ENCODE measurements at regions not wholly inside any gene's neighbourhood (a gene's known extent, or its start where the extent isn't known, plus 50 kb on each side); places are given as distances from the start of the nearest gene placed in this dataset.

GRCh38 chr10:85145966-85146365 is 817.6 kb downstream of the CCSER2 start:
- FAIRE-seq (no peak), DNase-seq (no peak)
- Histone ChIP-seq H3K4me1 (ENCODE audit: control insufficient read depth in 2 of 3, insufficient read depth in 2 of 3, low read depth in 1 of 3, low read length in 3 of 3) (no peaks in the 10 kb centered on the region), H3K4me3 (ENCODE audit: low read length in 3 of 3) (no peak overlapping the region), H3K36me3 (ENCODE audit: control insufficient read depth in 2 of 3, insufficient read depth in 3 of 3, low read length in 3 of 3) (no peaks in the 10 kb centered on the region), H3K27ac (ENCODE audit: low read depth in 2 of 2, low read length in 2 of 2) (no peak overlapping the region), H3K9me3 (ENCODE audit: control insufficient read depth in 2 of 3, insufficient read depth in 1 of 3, low read length in 3 of 3) (no peaks in the 10 kb centered on the region), H3K27me3 (ENCODE audit: control insufficient read depth, insufficient read depth, low read length) (no peaks in the 10 kb centered on the region), H3K9ac (ENCODE audit: low read length in 3 of 3) (no peak overlapping the region)
- no peak for TF ChIP-seq CTCF (IDR thresholded peaks at IDR 0.05; ENCODE audit: borderline replicate concordance, extremely low read depth, insufficient read depth)
- intact Hi-C loops (cut with DNase I): no loop called here

DNA sequence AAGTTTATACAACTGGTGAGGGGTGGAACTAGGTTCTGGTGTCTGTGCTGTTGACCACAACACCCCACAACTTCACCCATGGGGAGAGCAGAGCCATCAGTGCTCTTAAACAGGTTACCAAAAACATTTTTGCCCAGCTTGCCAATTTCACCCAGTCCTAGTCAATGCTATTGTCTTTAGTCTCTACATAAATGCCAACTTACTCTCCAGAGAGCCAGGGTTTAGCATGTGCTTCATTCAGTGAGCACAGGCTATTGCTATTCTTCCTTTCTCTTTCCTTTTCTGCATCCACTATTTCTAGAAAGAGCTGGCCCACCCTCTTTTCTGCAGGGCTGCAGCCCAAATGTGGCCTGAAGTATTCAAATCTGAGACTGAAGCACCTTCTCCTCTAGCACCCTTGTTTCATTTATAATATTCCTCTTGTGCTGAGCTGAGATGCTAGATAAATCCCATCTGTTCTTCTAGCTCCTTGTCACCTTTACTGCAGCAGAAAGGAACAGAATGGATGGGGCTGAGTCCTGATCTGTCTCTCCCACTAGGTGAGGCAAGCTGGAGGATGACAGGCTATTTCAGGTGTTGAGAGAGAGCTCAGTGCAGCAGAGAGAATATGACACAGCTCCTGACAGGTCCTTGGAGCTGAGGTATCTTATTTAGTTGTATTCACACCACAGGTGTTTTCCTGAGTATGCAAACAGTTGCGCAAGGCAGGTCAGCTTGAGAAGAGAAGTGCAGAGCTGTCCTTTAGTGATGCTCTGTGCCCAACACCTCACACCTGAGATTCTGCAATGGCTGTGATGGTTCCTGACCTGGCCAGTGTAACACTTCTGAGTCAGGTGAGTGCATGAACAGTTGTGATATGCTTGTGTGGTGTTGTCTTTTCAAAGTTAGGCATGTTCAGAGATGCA is 819.2 kb downstream of the CCSER2 start:
- H3K4me3 ChIP-seq (ENCODE audit: low read length in 3 of 3): no peak overlapping the region
- no peaks in the 10 kb centered on the region for H3K36me3 ChIP-seq (ENCODE audit: control insufficient read depth in 2 of 3, insufficient read depth in 3 of 3, low read length in 3 of 3)
- H3K4me1 ChIP-seq (ENCODE audit: control insufficient read depth in 2 of 3, insufficient read depth in 2 of 3, low read depth in 1 of 3, low read length in 3 of 3): no peaks in the 10 kb centered on the region
- DNase-seq (no peak), FAIRE-seq (no peak)
- H3K27ac ChIP-seq (ENCODE audit: low read depth in 2 of 2, low read length in 2 of 2): no peak overlapping the region
- intact Hi-C loops (cut with DNase I): no loop called here
- no peak for TF ChIP-seq CTCF (IDR thresholded peaks at IDR 0.05; ENCODE audit: borderline replicate concordance, extremely low read depth, insufficient read depth)
- H3K9ac ChIP-seq (ENCODE audit: low read length in 3 of 3): no peak overlapping the region
- no peaks in the 10 kb centered on the region for H3K27me3 ChIP-seq (ENCODE audit: control insufficient read depth, insufficient read depth, low read length)
- H3K9me3 ChIP-seq (ENCODE audit: control insufficient read depth in 2 of 3, insufficient read depth in 1 of 3, low read length in 3 of 3): no peaks in the 10 kb centered on the region

GRCh38 chr10:85148693-85149640 is 820.6 kb downstream of the CCSER2 start:
- no peaks in the 10 kb centered on the region for H3K4me1 ChIP-seq (ENCODE audit: control insufficient read depth in 2 of 3, insufficient read depth in 2 of 3, low read depth in 1 of 3, low read length in 3 of 3)
- no peak overlapping the region for H3K9ac ChIP-seq (ENCODE audit: low read length in 3 of 3)
- FAIRE-seq (no peak), DNase-seq (no peak)
- no peaks in the 10 kb centered on the region for H3K36me3 ChIP-seq (ENCODE audit: control insufficient read depth in 2 of 3, insufficient read depth in 3 of 3, low read length in 3 of 3)
- no peaks in the 10 kb centered on the region for H3K9me3 ChIP-seq (ENCODE audit: control insufficient read depth in 2 of 3, insufficient read depth in 1 of 3, low read length in 3 of 3)
- TF ChIP-seq CTCF (IDR thresholded peaks at IDR 0.05; ENCODE audit: borderline replicate concordance, extremely low read depth, insufficient read depth): no peak
- H3K27ac ChIP-seq (ENCODE audit: low read depth in 2 of 2, low read length in 2 of 2): no peak overlapping the region
- intact Hi-C loops (cut with DNase I): no loop called here
- no peak overlapping the region for H3K4me3 ChIP-seq (ENCODE audit: low read length in 3 of 3)
- no peaks in the 10 kb centered on the region for H3K27me3 ChIP-seq (ENCODE audit: control insufficient read depth, insufficient read depth, low read length)

Measured in kidney (tissue), 13 donors.